BLaER1 treated with 17β-estradiol and CSF1 and Interleukin-3, amounts not matched to agents 10 nM and 100 nM (cell line): ENCODE measurements at regions not wholly inside any gene's neighbourhood (a gene's known extent, or its start where the extent isn't known, plus 50 kb on each side); places are given as distances from the start of the nearest gene placed in this dataset.

ENCODE experiments used
- H3K27ac ChIP-seq, 11 experiments: shearing (Covaris generic); formaldehyde crosslinking; 2 replicates each; pipeline ENCODE4 v1.8.1; 2022
- H3K27me3 ChIP-seq, 11 experiments: shearing (Covaris generic); formaldehyde crosslinking; 2 replicates each; pipeline ENCODE4 v1.8.1; 2022
- H3K36me3 ChIP-seq, 11 experiments: shearing (Covaris generic); formaldehyde crosslinking; 2 replicates each; pipeline ENCODE4 v1.8.1; 2022
- H3K4me1 ChIP-seq, 10 experiments: shearing (Covaris generic); formaldehyde crosslinking; 2 replicates each; pipeline ENCODE4 v1.8.1; 2022
- H3K4me2 ChIP-seq, 11 experiments: shearing (Covaris generic); formaldehyde crosslinking; 2 replicates each; pipeline ENCODE4 v1.8.1; 2022
- H3K4me3 ChIP-seq, 10 experiments: shearing (Covaris generic); formaldehyde crosslinking; 2 replicates each; pipeline ENCODE4 v1.8.1; 2022
- H3K9ac ChIP-seq, 11 experiments: shearing (Covaris generic); formaldehyde crosslinking; 2 replicates each; pipeline ENCODE4 v1.8.1; 2022
- H3K9me3 ChIP-seq, 11 experiments: shearing (Covaris generic); formaldehyde crosslinking; replicated peaks in 1 of 11; 2 replicates each; pipeline ENCODE4 v1.8.1; 2022
- H4K20me1 ChIP-seq, 11 experiments: shearing (Covaris generic); formaldehyde crosslinking; 2 replicates each; pipeline ENCODE4 v1.8.1; 2022
- Cebpa-rat ChIP-seq, 11 experiments: shearing (Covaris generic); IDR thresholded peaks; 2 replicates each; pipeline ENCODE4 v1.8.1; 2022

DNA sequence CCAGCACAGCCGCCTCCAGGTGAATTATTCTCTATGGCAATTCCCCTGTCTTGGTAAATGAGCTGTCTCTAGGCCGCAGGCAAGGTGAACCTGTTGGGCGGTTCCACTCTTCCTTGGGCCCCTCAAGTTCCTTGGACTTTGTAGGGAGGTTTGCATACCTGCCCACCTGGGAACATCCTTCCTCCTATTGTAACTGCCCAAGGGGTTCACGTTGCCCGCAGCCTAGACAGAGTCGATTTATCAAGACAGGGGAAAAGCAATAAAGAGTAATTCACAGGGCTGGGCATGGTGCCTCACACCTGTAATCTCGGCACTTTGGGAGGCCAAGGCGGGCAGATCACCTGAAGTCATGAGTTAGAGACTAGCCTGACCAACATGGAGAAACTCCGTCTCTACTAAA lies 122.5 kb downstream of the KCNJ18 start:
- H3K9me3 ChIP-seq: no peaks in the 10 kb centered on the region
- H3K4me1 ChIP-seq: no peaks in the 10 kb centered on the region
- H3K9ac ChIP-seq: no peak overlapping the region
- TF ChIP-seq Cebpa-rat (IDR thresholded peaks at IDR 0.05): no peak
- no peak overlapping the region for H3K4me2 ChIP-seq
- no peaks in the 10 kb centered on the region for H4K20me1 ChIP-seq
- no peak overlapping the region for H3K4me3 ChIP-seq
- no peaks in the 10 kb centered on the region for H3K36me3 ChIP-seq
- H3K27me3 ChIP-seq: no peaks in the 10 kb centered on the region
- H3K27ac ChIP-seq: no peak overlapping the region

DNA sequence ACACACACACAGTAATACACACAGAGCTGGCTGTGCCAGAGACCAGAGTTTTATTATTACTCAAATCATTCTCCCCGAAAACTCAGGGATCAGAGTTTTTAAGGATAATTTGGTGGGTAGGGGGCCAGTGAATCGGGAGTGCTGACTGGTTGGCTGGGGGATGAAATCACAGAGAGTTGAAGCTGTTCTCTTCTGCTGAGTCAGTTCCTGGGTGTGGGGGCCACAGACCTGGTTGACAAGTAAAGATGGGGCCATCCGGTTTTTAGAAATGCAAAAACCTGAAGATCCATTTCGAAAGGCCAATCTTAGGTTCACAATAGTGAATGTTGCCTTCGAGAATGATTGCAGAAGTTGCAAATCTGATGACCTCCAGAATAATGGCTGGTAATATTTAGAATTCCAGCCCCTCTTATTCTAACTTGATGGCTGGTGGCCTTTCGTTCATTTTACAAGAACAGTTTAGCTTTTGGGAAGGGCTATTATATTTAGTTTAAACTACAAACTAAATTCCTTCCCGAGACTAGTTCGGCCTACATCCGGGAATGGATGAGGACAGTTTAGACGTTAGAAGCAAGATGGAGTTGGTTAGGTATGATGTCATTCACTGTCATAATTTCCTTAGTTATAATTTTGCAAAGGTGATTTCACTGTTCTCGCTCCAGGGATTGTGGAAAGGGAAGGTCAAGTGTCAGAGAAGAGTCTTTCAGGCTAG lies 123.2 kb downstream of the KCNJ18 start:
- Histone ChIP-seq H3K4me2 (no peak overlapping the region), H3K9ac (no peak overlapping the region), H3K9me3 (no peaks in the 10 kb centered on the region), H4K20me1 (no peaks in the 10 kb centered on the region), H3K4me3 (no peak overlapping the region), H3K27me3 (no peaks in the 10 kb centered on the region), H3K36me3 (no peaks in the 10 kb centered on the region), H3K4me1 (no peaks in the 10 kb centered on the region), H3K27ac (no peak overlapping the region)
- no peak for TF ChIP-seq Cebpa-rat (IDR thresholded peaks at IDR 0.05)

DNA sequence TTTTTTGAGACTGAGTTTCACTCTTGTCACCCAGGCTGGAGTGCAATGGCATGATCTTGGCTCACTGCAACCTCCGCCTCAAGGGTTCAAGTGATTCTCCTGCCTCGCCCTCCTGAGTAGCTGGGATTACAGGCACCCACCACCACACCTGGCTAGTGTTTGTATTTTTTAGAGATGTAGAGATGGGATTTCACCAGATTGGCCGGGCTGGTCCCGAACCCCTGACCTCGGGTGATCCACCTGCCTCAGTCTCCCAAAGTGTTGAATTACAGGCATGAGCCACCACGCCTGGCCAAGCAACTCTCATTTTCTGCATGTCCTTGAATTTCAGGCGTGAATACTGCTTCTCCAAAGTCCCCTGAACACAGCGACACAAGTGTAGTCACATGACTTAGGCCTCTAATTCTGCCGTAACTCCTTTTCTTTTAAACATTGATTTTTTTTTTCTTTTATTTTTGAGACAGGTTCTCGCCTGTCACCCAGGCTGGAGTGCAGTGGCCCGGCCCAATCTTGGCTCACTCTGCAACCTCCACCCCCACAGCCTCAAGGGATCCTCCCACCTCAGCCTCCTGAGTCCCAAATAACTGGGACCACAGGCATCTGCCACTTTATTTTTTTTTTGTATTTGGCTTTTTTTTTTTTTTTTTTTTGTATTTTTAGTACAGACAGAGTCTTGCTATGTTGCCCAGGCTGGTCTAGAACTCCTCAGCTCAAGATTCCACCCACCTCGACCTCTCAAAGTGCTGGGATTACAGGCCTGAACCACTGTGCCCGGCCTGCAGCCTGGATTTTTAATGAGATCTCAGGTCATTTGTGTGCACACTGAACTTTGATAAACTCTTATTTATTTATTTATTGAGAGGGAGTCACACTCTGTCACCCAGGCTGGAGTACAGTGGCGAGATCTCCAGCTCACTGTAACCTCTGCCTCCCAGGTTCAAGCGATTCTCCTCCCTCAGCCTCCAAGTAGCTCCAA lies 124.6 kb downstream of the KCNJ18 start:
- TF ChIP-seq Cebpa-rat (IDR thresholded peaks at IDR 0.05): no peak

DNA sequence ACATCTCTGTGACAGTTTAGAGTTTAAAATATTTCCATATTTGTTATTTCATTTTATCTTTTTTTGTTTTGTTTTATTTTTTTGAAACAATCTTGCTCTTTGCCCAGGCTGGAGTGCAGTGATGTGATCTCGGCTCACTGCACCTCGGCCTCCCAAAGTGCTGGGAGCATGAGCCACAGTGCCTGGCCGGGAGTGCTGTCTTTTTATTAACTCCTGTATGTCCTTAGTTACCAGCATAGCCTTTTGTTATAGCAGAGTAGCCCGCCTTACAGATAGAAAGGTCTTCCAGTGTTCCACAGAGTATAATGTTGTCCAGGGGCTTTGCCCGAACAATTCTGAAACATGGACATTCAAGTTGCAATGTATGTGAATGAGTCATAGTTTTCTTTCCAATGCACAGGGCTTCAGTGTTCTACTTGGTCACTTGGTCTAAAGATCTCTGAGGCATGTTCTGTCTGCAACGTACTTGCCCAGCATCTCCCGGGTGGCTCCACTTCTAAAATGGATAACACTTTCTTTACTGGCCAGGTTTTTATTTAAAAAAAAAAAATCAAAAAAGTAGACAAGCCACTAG lies 125.6 kb downstream of the KCNJ18 start:
- Histone ChIP-seq H3K9me3 (no peaks in the 10 kb centered on the region), H3K27ac (no peak overlapping the region), H3K36me3 (no peaks in the 10 kb centered on the region), H3K4me1 (no peaks in the 10 kb centered on the region), H3K4me3 (no peak overlapping the region), H3K4me2 (no peak overlapping the region), H3K27me3 (no peaks in the 10 kb centered on the region), H4K20me1 (no peaks in the 10 kb centered on the region), H3K9ac (no peak overlapping the region)
- TF ChIP-seq Cebpa-rat (IDR thresholded peaks at IDR 0.05): no peak

More for the DNA sequence above, 124.6 kb downstream of the KCNJ18 start:
- Histone ChIP-seq H3K9me3 (no peaks in the 10 kb centered on the region), H3K9ac (no peak overlapping the region), H4K20me1 (no peaks in the 10 kb centered on the region), H3K4me3 (no peak overlapping the region), H3K36me3 (no peaks in the 10 kb centered on the region), H3K4me1 (no peaks in the 10 kb centered on the region), H3K27me3 (no peaks in the 10 kb centered on the region), H3K4me2 (no peak overlapping the region), H3K27ac (no peak overlapping the region)

DNA sequence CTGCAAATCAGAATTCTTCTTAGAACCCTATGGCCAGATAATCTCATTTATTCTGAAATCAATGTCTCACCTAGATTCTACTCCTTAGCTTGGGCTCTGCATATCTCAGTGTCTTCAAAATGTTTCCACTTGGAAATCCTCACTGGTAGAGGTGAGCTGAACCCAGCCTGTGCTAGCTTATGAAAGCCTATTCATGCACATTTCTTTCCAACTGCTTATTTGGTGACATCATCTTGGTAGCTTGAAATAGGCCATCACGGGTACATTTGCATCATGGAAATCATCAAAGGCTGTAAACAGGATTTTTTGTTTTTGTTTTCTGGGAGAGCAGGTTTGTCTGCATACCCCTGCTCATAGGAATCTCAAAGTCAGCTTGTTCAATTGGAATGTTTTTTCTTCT lies 130.8 kb downstream of the KCNJ18 start:
- no peaks in the 10 kb centered on the region for H3K9me3 ChIP-seq

DNA sequence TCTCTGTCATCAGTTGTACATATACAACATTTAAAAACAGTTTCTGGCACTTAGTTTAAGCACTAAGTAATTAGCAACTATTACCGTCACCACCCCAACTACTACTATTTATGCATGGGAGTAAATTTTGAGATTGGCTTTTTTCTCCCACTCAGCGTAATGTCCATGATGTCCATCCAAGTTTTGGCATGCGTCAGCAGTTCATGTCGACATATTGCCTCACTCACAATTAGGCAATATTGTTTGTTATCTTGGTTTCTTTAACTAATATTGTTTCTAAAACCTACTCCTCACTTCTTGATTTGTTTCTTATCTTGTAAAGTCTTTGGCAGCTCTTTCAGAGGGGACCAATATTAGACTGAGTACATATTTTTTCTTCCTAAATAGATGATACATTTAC lies 131.3 kb downstream of the KCNJ18 start:
- Histone ChIP-seq H3K4me3 (no peak overlapping the region), H3K9me3 (no peaks in the 10 kb centered on the region), H3K4me1 (no peaks in the 10 kb centered on the region), H3K4me2 (no peak overlapping the region), H4K20me1 (no peaks in the 10 kb centered on the region), H3K36me3 (no peaks in the 10 kb centered on the region), H3K27ac (no peak overlapping the region), H3K9ac (no peak overlapping the region), H3K27me3 (no peaks in the 10 kb centered on the region)
- no peak for TF ChIP-seq Cebpa-rat (IDR thresholded peaks at IDR 0.05)

More for the DNA sequence above, 130.8 kb downstream of the KCNJ18 start:
- H3K4me2 ChIP-seq: no peak overlapping the region
- no peak overlapping the region for H3K4me3 ChIP-seq
- H3K27ac ChIP-seq: no peak overlapping the region
- no peaks in the 10 kb centered on the region for H3K36me3 ChIP-seq
- no peak for TF ChIP-seq Cebpa-rat (IDR thresholded peaks at IDR 0.05)
- no peaks in the 10 kb centered on the region for H3K4me1 ChIP-seq
- H4K20me1 ChIP-seq: no peaks in the 10 kb centered on the region
- no peak overlapping the region for H3K9ac ChIP-seq
- no peaks in the 10 kb centered on the region for H3K27me3 ChIP-seq

DNA sequence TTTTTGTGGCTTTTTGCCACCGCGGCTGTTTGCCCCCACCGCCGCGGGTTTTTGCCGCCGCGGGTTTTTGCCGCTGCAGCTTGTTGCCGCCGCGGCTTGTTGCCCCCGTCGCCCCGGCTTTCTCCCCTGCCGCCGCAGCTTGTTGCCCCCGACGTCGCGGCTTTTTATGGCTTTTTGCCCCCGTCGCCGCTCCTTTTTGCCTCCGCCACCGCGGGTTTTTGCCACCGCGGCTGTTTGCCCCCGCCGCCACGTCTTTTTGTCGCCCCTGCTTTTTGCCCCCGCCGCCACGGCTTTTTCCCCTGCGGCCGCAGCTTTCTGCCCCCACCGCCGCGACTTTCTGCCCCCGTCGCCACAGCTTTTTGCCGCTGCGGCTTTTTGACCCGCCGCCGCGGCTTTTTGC lies 149.5 kb downstream of the KCNJ18 start:
- Histone ChIP-seq H3K4me2 (no peak overlapping the region), H3K27ac (no peak overlapping the region), H3K4me3 (no peak overlapping the region), H3K4me1 (no peaks in the 10 kb centered on the region), H3K9me3 (peaks cover 30 to 33% (median 32%) of the 10 kb centered on the region in 11 experiments), H4K20me1 (no peaks in the 10 kb centered on the region), H3K9ac (no peak overlapping the region), H3K36me3 (no peaks in the 10 kb centered on the region), H3K27me3 (no peaks in the 10 kb centered on the region)
- no peak for TF ChIP-seq Cebpa-rat (IDR thresholded peaks at IDR 0.05)

DNA sequence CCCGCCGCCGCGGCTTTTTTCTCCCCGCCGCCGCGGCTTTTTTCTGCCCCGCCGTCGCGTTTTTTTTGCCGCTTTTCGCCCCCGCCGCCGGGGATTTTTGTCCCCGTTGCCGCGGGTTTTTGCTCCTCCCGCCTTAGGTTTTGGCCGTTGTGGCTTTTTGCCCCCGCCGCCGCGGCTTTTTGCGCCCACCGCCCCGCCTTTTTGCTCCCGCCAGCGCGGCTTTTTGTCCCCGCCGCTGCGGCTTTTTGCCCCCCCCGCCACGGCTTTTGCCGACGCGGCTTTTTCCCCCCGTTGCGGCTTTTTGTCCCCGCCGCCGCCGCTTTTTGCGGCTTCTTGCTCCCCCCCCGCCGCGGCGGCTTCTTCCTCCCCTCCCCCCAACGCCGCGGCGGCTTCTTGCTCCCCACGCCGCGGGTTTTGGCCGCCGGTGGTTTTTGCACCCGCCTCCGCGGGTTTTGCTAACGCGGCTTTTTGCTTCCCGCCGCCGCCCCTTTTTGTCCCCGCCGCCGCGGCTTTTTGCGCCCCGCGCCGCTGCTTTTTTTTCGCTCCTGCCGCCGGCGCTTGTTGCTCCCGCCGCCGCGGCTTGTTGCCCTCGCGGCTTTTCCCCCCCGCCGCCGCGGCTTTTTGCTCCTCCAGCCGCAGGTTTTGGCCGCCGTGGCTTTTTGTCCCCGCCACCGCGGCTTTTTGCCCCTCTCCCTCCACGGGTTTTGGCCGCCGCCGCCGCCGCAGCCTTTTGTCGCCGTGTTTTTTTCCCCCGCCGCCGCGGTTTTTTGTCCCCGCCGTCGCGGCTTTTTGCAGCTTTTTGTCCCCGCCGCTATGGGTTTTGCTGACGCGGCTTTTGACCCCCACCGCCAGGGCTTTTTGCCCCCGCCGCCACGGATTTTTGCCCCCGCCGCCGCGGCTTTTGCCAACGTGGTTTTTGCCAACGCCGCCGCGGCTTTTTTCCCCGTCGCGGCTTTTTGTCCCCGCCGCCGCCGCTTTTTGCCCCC lies 150.3 kb downstream of the KCNJ18 start:
- H4K20me1 ChIP-seq: no peaks in the 10 kb centered on the region
- peak overlapping the region in 2 of 10 experiments; percentile 13 to 42; a peak in 4 of 20 replicates for H3K4me3 ChIP-seq
- peaks cover 30 to 33% (median 32%) of the 10 kb centered on the region in 11 experiments for H3K9me3 ChIP-seq
- H3K9ac ChIP-seq: no peak overlapping the region
- H3K27me3 ChIP-seq: no peaks in the 10 kb centered on the region
- H3K4me1 ChIP-seq: no peaks in the 10 kb centered on the region
- H3K36me3 ChIP-seq: no peaks in the 10 kb centered on the region
- no peak overlapping the region for H3K27ac ChIP-seq
- no peak overlapping the region for H3K4me2 ChIP-seq
- no peak for TF ChIP-seq Cebpa-rat (IDR thresholded peaks at IDR 0.05)
